ENCODE measurements at regions not wholly inside any gene's neighbourhood (a gene's known extent, or its start where the extent isn't known, plus 50 kb on each side); places are given as distances from the start of the nearest gene placed in this dataset.

DNA sequence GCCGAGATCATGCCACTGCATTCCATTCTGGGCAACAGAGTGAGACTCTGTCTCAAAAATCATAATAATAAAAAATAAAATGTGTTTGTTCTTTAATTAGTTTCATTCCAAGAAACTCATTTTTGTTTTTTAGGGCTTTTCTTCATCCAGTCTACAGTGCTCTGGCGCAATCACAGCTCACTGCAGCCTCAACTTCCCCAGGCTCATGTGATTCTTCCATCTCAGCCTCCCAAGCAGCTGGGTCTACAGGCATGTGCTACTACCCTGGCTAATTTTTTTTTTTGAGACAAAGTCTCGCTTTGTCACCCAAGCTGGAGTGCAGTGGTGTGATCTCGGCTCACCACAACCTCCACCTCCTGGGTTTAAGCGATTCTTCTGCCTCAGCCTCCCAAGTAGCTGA, 143.6 kb upstream of the JARID2 start:
- no peaks in the 10 kb centered on the region for H3K9me3 ChIP-seq
- in situ Hi-C loops (cut with MboI; ENCODE audit: low sequenced_read_pairs in 4 of 4) (no loop called here), intact Hi-C loops (cut with DNase I; ENCODE audit: low total_unique reads) (no loop called here)
- no peaks in the 10 kb centered on the region for H3K4me1 ChIP-seq
- ATAC-seq (no peak), DNase-seq (no peak)
- no peaks in the 10 kb centered on the region for H3K36me3 ChIP-seq
- H3K27me3 ChIP-seq, result no peaks in the 10 kb centered on the region
- H3K27ac ChIP-seq, result no peak overlapping the region
- H3K4me3 ChIP-seq, result no peak overlapping the region
- TF ChIP-seq POLR2A (IDR thresholded peaks at IDR 0.05), result no peak
- TF ChIP-seq, protein P1, sequence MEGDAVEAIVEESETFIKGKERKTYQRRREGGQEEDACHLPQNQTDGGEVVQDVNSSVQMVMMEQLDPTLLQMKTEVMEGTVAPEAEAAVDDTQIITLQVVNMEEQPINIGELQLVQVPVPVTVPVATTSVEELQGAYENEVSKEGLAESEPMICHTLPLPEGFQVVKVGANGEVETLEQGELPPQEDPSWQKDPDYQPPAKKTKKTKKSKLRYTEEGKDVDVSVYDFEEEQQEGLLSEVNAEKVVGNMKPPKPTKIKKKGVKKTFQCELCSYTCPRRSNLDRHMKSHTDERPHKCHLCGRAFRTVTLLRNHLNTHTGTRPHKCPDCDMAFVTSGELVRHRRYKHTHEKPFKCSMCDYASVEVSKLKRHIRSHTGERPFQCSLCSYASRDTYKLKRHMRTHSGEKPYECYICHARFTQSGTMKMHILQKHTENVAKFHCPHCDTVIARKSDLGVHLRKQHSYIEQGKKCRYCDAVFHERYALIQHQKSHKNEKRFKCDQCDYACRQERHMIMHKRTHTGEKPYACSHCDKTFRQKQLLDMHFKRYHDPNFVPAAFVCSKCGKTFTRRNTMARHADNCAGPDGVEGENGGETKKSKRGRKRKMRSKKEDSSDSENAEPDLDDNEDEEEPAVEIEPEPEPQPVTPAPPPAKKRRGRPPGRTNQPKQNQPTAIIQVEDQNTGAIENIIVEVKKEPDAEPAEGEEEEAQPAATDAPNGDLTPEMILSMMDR (IDR thresholded peaks at IDR 0.05 in 4 of 5, conservative IDR thresholded peaks at IDR 0.05 in 1 of 5), result no peak

- no peak for TF ChIP-seq POLR2A (IDR thresholded peaks at IDR 0.05)
- TF ChIP-seq, protein P1 (IDR thresholded peaks at IDR 0.05 in 4 of 5, conservative IDR thresholded peaks at IDR 0.05 in 1 of 5), result no peak
- H3K4me3 ChIP-seq, result no peak overlapping the region
- no peak for DNase-seq
- no peaks in the 10 kb centered on the region for H3K9me3 ChIP-seq
- intact Hi-C loops (cut with DNase I; ENCODE audit: low total_unique reads) (no loop called here), in situ Hi-C loops (cut with MboI; ENCODE audit: low sequenced_read_pairs in 4 of 4) (no loop called here)
- no peaks in the 10 kb centered on the region for H3K4me1 ChIP-seq
- ATAC-seq, result no peak
- no peak overlapping the region for H3K27ac ChIP-seq
- H3K27me3 ChIP-seq, result no peaks in the 10 kb centered on the region
- H3K36me3 ChIP-seq, result no peaks in the 10 kb centered on the region
Observed at GRCh38 chr6:15106958-15107643, 138.8 kb upstream of the JARID2 start.

DNA sequence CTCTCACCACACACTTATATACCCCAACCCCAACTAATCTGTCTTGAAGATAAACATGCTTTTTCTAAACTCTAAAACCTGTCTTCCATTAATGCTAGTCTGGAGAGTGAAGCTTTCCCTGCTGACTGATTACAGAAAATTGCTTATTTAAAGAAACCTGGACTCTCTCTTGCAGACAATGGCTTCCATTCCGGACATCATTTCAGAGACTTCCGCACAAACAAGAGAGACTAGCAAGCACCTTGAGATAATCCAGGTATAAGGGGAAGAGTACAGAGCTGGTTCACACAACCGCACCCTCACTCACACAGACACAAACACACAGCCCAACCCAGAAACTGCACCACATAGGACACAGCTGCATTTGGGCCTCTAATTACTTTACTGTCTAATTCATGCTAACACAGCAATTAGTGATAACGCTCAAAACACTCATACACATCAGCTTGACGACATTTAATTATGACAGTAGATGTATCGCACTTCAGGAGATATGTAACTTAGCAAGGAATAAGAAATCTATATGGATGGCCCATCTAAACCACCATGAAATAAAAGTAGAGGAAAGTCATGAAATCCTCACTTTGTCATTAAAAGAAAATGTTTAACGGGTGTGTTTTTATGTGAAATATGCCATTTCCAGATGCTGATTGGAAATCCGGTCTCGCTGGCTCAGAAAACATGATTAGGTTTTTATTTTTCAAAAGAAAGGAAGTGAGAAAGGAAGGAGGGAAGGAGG, 138.1 kb upstream of the JARID2 start:
- in situ Hi-C loops (cut with MboI; ENCODE audit: low sequenced_read_pairs in 4 of 4), result no loop called here

DNA sequence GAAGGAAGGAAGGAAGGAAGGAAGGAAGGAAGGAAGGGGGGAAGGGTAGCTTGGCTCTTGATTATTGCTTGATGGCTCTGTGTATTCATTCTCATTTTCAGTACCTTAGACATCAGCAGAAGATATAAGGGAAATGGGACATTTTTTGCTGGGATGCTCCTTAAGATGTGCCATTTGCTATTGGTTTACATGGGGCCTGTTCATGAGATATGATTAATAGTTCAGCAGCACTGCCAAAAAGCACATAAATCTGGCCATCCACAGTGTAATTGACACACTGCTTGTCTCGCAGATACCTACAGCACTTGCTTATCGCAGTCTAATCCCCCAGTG, 137.5 kb upstream of the JARID2 start:
- intact Hi-C loops (cut with DNase I; ENCODE audit: low total_unique reads), result no loop called here
- in situ Hi-C loops (cut with MboI; ENCODE audit: low sequenced_read_pairs in 4 of 4), result no loop called here

More for the DNA sequence above, 138.1 kb upstream of the JARID2 start:
- Histone ChIP-seq H3K36me3 (no peaks in the 10 kb centered on the region), H3K9me3 (no peaks in the 10 kb centered on the region), H3K4me1 (no peaks in the 10 kb centered on the region), H3K27me3 (no peaks in the 10 kb centered on the region), H3K27ac (no peak overlapping the region), H3K4me3 (no peak overlapping the region)
- DNase-seq, result no peak
- no peak for TF ChIP-seq POLR2A (IDR thresholded peaks at IDR 0.05)
- TF ChIP-seq, protein P1 (IDR thresholded peaks at IDR 0.05 in 4 of 5, conservative IDR thresholded peaks at IDR 0.05 in 1 of 5), result no peak
- intact Hi-C loops (cut with DNase I; ENCODE audit: low total_unique reads), result no loop called here
- no peak for ATAC-seq

More for the DNA sequence above, 137.5 kb upstream of the JARID2 start:
- TF ChIP-seq POLR2A (IDR thresholded peaks at IDR 0.05), result no peak
- TF ChIP-seq, protein P1 (IDR thresholded peaks at IDR 0.05 in 4 of 5, conservative IDR thresholded peaks at IDR 0.05 in 1 of 5), result no peak
- no peaks in the 10 kb centered on the region for H3K27me3 ChIP-seq
- no peak overlapping the region for H3K27ac ChIP-seq
- no peaks in the 10 kb centered on the region for H3K36me3 ChIP-seq
- H3K4me3 ChIP-seq, result no peak overlapping the region
- DNase-seq (no peak), ATAC-seq (no peak)
- H3K9me3 ChIP-seq, result no peaks in the 10 kb centered on the region
- no peaks in the 10 kb centered on the region for H3K4me1 ChIP-seq
